H1 (cell line): ENCODE measurements at regions not wholly inside any gene's neighbourhood (a gene's known extent, or its start where the extent isn't known, plus 50 kb on each side); places are given as distances from the start of the nearest gene placed in this dataset.

Source experiments
- CTCF ChIA-PET: fragments of 300-600 bp; sonication (Branson Sonifier 250); formaldehyde crosslinking; loops from one replicate; lab custom pipeline; 2021; ENCODE audit not compliant: partially characterized antibody; lab: Charles Lee
- POLR2A ChIA-PET: fragments of 300-600 bp; sonication (Branson Sonifier 250); formaldehyde crosslinking; loops from one replicate; lab custom pipeline; 2021; ENCODE audit warnings: inconsistent platforms; ENCODE audit not compliant: partially characterized antibody; lab: Charles Lee
- DNase-seq, 2 experiments: peaks; one replicate each; pipeline versions ENCODE4 v3.0.0 to v3.0.0-alpha.2; 2010 to 2022; ENCODE audit warnings: low spot score in 2 of 2, low read depth in 1 of 2, mixed read lengths in 1 of 2
- FAIRE-seq: peaks from 2 replicates; lab custom pipeline; 2011; peaks lifted over from hg19 to GRCh38; lab: Jason Lieb, UNC
- H2AFZ ChIP-seq: 2 replicates; pipeline ENCODE4 v1.8.1; 2012; ENCODE audit warnings: low read length, inconsistent platforms
- H2AK5ac ChIP-seq: 2 replicates; pipeline ENCODE4 v1.6.1; 2013; ENCODE audit warnings: low read depth, low read length
- H2BK120ac ChIP-seq: replicated peaks from 2 replicates; pipeline ENCODE3; 2013; ENCODE audit warnings: low read depth, low read length, inconsistent platforms
- H2BK12ac ChIP-seq: 2 replicates; pipeline ENCODE4 v1.6.1; 2013; ENCODE audit warnings: low read depth, low read length
- H2BK15ac ChIP-seq: 2 replicates; pipeline ENCODE4 v1.6.1; 2013; ENCODE audit warnings: low read length
- H2BK20ac ChIP-seq: 2 replicates; pipeline ENCODE4 v1.6.1; 2013; ENCODE audit warnings: low read length
- H2BK5ac ChIP-seq: 2 replicates; pipeline ENCODE4 v1.6.1; 2013; ENCODE audit warnings: low read depth, low read length
- H3K14ac ChIP-seq: 2 replicates; pipeline ENCODE4 v1.6.1; 2013; ENCODE audit warnings: inconsistent platforms; ENCODE audit not compliant: insufficient read length
- H3K18ac ChIP-seq: 2 replicates; pipeline ENCODE4 v1.6.1; 2013; ENCODE audit warnings: low read length; ENCODE audit errors: extremely low read depth
- H3K23ac ChIP-seq: 2 replicates; pipeline ENCODE4 v1.6.1; 2013; ENCODE audit warnings: inconsistent platforms; ENCODE audit not compliant: insufficient read length
- H3K23me2 ChIP-seq: 2 replicates; pipeline ENCODE4 v1.6.1; 2013; ENCODE audit warnings: low read depth, low read length
- H3K27ac ChIP-seq: 2 replicates; pipeline ENCODE4 v1.6.1; 2011; ENCODE audit warnings: low read depth, low read length, inconsistent platforms
- H3K27me3 ChIP-seq, 4 experiments: replicated peaks in 1 of 4; 1 replicate in 1 of 4; 2 replicates in 3 of 4; pipeline versions ENCODE4 v1.6.1 to v1.8.1; 2011 to 2013; ENCODE audit warnings: low read length in 3 of 4, mild to moderate bottlenecking in 3 of 4, inconsistent platforms in 2 of 4, mixed read lengths in 2 of 4, moderate library complexity in 1 of 4; ENCODE audit not compliant: control insufficient read depth in 3 of 4, insufficient read depth in 3 of 4; ENCODE audit errors: extremely low read depth in 1 of 4
- H3K36me3 ChIP-seq, 4 experiments: 2 replicates each; pipeline versions ENCODE4 v1.6.1 to v1.8.1; 2011 to 2013; ENCODE audit warnings: mild to moderate bottlenecking in 4 of 4, low read length in 3 of 4, moderate library complexity in 2 of 4, control low read depth in 1 of 4, inconsistent platforms in 1 of 4; ENCODE audit not compliant: insufficient read depth in 4 of 4, control insufficient read depth in 2 of 4
- H3K4ac ChIP-seq: replicated peaks from 2 replicates; pipeline ENCODE3; 2013; ENCODE audit warnings: low read length, low read depth, mixed read lengths, inconsistent platforms; ENCODE audit not compliant: insufficient read length
- H3K4me1 ChIP-seq, 4 experiments: replicated peaks in 1 of 4; 1 replicate in 1 of 4; 2 replicates in 3 of 4; pipeline versions ENCODE4 v1.6.1 to v1.8.1; 2011 to 2013; ENCODE audit warnings: low read length in 3 of 4, inconsistent platforms in 2 of 4, mixed read lengths in 1 of 4; ENCODE audit not compliant: insufficient read depth in 4 of 4, control insufficient read depth in 3 of 4
- H3K4me2 ChIP-seq, 2 experiments: 2 replicates each; pipeline versions ENCODE4 v1.6.1 to v1.8.1; 2011 to 2013; ENCODE audit warnings: low read depth in 2 of 2, low read length in 2 of 2, control low read depth in 1 of 2, inconsistent platforms in 1 of 2, mild to moderate bottlenecking in 1 of 2; ENCODE audit not compliant: insufficient read depth in 1 of 2
- H3K4me3 ChIP-seq, 4 experiments: fragments of 200-600, 300-600 bp in 1 of 4; sonication (generic), shearing (Covaris generic), sonication (Bioruptor Twin) in 1 of 4; 2 replicates each; pipeline versions ENCODE4 v1.5.1 to v1.8.1; 2011 to 2016; ENCODE audit warnings: low read length in 4 of 4, low read depth in 3 of 4, control low read depth in 2 of 4, inconsistent platforms in 2 of 4, mild to moderate bottlenecking in 2 of 4, mixed read lengths in 1 of 4, moderate library complexity in 1 of 4; ENCODE audit not compliant: insufficient read depth in 2 of 4; ENCODE audit errors: extremely low read depth in 1 of 4
- H3K56ac ChIP-seq: replicated peaks from 2 replicates; pipeline ENCODE3; 2013; ENCODE audit warnings: low read depth, mild to moderate bottlenecking, mixed read lengths, low read length, inconsistent platforms; ENCODE audit not compliant: insufficient read length
- H3K79me1 ChIP-seq: 2 replicates; pipeline ENCODE4 v1.6.1; 2013; ENCODE audit warnings: low read depth, low read length, control low read depth
- H3K79me2 ChIP-seq, 2 experiments: 2 replicates each; pipeline versions ENCODE4 v1.6.1 to v1.8.1; 2012 to 2013; ENCODE audit warnings: low read length in 2 of 2, mild to moderate bottlenecking in 2 of 2, inconsistent platforms in 1 of 2; ENCODE audit not compliant: insufficient read depth in 2 of 2, control insufficient read depth in 1 of 2
- H3K9ac ChIP-seq, 4 experiments: replicated peaks in 1 of 4; 1 replicate in 1 of 4; 2 replicates in 3 of 4; pipeline versions ENCODE4 v1.6.1 to v1.8.1; 2011 to 2013; ENCODE audit warnings: low read depth in 3 of 4, low read length in 3 of 4, control low read depth in 2 of 4, mild to moderate bottlenecking in 2 of 4, moderate library complexity in 2 of 4, inconsistent platforms in 1 of 4; ENCODE audit errors: extremely low read depth in 1 of 4
- H3K9me3 ChIP-seq, 2 experiments: 2 replicates each; pipeline versions ENCODE4 v1.6.1 to v1.8.1; 2012 to 2013; ENCODE audit warnings: mild to moderate bottlenecking in 2 of 2, moderate library complexity in 2 of 2, control low read depth in 1 of 2, inconsistent platforms in 1 of 2, low read depth in 1 of 2, low read length in 1 of 2, mixed read lengths in 1 of 2; ENCODE audit not compliant: insufficient read depth in 2 of 2
- H4K20me1 ChIP-seq, 2 experiments: replicated peaks in 1 of 2; 2 replicates each; pipeline versions ENCODE3 to v1.8.1; 2011 to 2013; ENCODE audit warnings: inconsistent platforms in 2 of 2, low read length in 2 of 2, mild to moderate bottlenecking in 1 of 2; ENCODE audit not compliant: insufficient read depth in 2 of 2, control insufficient read depth in 1 of 2
- H4K5ac ChIP-seq: 2 replicates; pipeline ENCODE4 v1.6.1; 2013; ENCODE audit warnings: low read length, low read depth, mixed read lengths, inconsistent platforms; ENCODE audit not compliant: insufficient read length
- H4K8ac ChIP-seq: 2 replicates; pipeline ENCODE4 v1.8.0; 2013; ENCODE audit warnings: mild to moderate bottlenecking, moderate library complexity, low read length, inconsistent platforms; ENCODE audit not compliant: insufficient read depth; ENCODE audit errors: extremely low read depth
- H4K91ac ChIP-seq: replicated peaks from 2 replicates; pipeline ENCODE3; 2013; ENCODE audit warnings: low read length, mixed read lengths, inconsistent platforms; ENCODE audit not compliant: insufficient read length
- BACH1 ChIP-seq: IDR thresholded peaks from 2 replicates; pipeline ENCODE4 v1.6.1; 2012; ENCODE audit warnings: low read length, improper control_type of control experiment
- EGR1 ChIP-seq: IDR thresholded peaks from 2 replicates; pipeline ENCODE4 v1.6.1; 2011; ENCODE audit warnings: low read depth, low read length, borderline replicate concordance
- GABPA ChIP-seq: IDR thresholded peaks from 2 replicates; pipeline ENCODE4 v1.6.1; 2011; ENCODE audit warnings: mild to moderate bottlenecking, low read length, moderate library complexity, borderline replicate concordance; ENCODE audit not compliant: insufficient read depth
- HDAC6 ChIP-seq: IDR thresholded peaks from one replicate; pipeline ENCODE4 v1.7.1; 2012; ENCODE audit warnings: low read depth, mild to moderate bottlenecking, inconsistent platforms, low read length, moderate library complexity
- KDM5A ChIP-seq: fragments of 200-600 bp; IDR thresholded peaks from 2 replicates; pipeline ENCODE4 v1.7.1; 2012; ENCODE audit warnings: mild to moderate bottlenecking, low read length, inconsistent platforms, mixed read lengths
- NANOG ChIP-seq: IDR thresholded peaks from 2 replicates; pipeline ENCODE4 v1.6.1; 2011; ENCODE audit warnings: low read length, low read depth, mild to moderate bottlenecking, inconsistent platforms; ENCODE audit not compliant: insufficient read depth, poor library complexity, severe bottlenecking
- NRF1 ChIP-seq: IDR thresholded peaks from 2 replicates; pipeline ENCODE4 v1.6.1; 2011; ENCODE audit warnings: mild to moderate bottlenecking, low read depth, low read length, improper control_type of control experiment
- RBBP5 ChIP-seq: IDR thresholded peaks from 2 replicates; pipeline ENCODE4 v1.7.1; 2012; ENCODE audit warnings: low read depth, mild to moderate bottlenecking, inconsistent platforms, low read length, moderate library complexity, borderline replicate concordance
- SRF ChIP-seq: IDR thresholded peaks from 2 replicates; pipeline ENCODE4 v1.6.1; 2011; ENCODE audit warnings: mild to moderate bottlenecking, low read depth, low read length, moderate library complexity
- TAF7 ChIP-seq: optimal IDR thresholded peaks from 2 replicates; pipeline ENCODE3; 2011; ENCODE audit warnings: low read depth, mild to moderate bottlenecking, inconsistent platforms, low read length, moderate library complexity, borderline replicate concordance
- WGBS, 2 experiments: shearing (Covaris generic) in 1 of 2; methylation state at CpG; one replicate each; pipeline versions ENCODE4 v1.1.6 to v1.1.7; 2013 to 2015; ENCODE audit warnings: low lambda C conversion rate in 2 of 2, mixed read lengths in 2 of 2, inconsistent platforms in 1 of 2, low coverage in 1 of 2, missing lambda C conversion rate in 1 of 2; ENCODE audit not compliant: insufficient replicate concordance in 2 of 2, insufficient coverage in 1 of 2, insufficient read length in 1 of 2; ENCODE audit errors: extremely low coverage in 1 of 2, missing lambda C conversion rate in 1 of 2; 5-methylcytosine and 5-hydroxymethylcytosine counted together
- TF ChIP-seq, protein P1 (sequence below): IDR thresholded peaks from 2 replicates; pipeline ENCODE4 v1.6.1; 2012; ENCODE audit warnings: inconsistent platforms
- TF ChIP-seq, protein P2 (sequence below), 3 experiments: IDR thresholded peaks; 1 replicate in 2 of 3; 2 replicates in 1 of 3; pipeline versions ENCODE4 v1.5.1 to v1.6.1; 2011; ENCODE audit warnings: low read length in 3 of 3, mild to moderate bottlenecking in 3 of 3, inconsistent platforms in 2 of 3, low read depth in 1 of 3, moderate library complexity in 1 of 3; ENCODE audit not compliant: insufficient read depth in 1 of 3; ENCODE audit errors: control extremely low read depth in 1 of 3

DNA sequence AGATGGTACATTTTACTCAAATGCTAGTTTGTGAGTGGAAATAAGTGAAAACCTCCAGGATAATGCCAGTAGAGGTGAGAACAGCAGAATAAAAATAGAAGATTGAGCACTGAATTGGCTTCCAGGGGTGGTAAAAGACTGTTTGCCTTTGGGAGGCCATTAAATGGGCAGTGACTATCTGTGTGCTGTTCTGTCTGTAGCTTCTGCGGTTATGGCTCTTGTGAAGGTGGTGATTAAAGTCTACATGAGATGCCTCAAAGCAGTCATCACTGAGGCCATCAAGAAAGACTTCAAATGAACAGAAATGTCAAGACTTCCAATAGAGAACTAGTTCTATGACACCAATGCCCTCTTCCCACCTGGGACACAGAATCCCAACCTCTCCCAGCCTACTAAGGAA, 108.8 kb downstream of the EFHB start:
- 71% methylated on average over 1 of the region's 1 CpG; no CpG with 5 or more reads in 1 of the 2 experiments for WGBS, 2 experiments
- CTCF ChIA-PET, result no interaction called here
- TF ChIP-seq NANOG (no peak), BACH1 (no peak), EGR1 (no peak), KDM5A (no peak), RBBP5 (no peak), HDAC6 (no peak), SRF (no peak), GABPA (no peak), NRF1 (no peak), TAF7 (no peak)
- TF ChIP-seq, protein P1, sequence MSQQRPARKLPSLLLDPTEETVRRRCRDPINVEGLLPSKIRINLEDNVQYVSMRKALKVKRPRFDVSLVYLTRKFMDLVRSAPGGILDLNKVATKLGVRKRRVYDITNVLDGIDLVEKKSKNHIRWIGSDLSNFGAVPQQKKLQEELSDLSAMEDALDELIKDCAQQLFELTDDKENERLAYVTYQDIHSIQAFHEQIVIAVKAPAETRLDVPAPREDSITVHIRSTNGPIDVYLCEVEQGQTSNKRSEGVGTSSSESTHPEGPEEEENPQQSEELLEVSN, result no peak
- TF ChIP-seq, protein P2, sequence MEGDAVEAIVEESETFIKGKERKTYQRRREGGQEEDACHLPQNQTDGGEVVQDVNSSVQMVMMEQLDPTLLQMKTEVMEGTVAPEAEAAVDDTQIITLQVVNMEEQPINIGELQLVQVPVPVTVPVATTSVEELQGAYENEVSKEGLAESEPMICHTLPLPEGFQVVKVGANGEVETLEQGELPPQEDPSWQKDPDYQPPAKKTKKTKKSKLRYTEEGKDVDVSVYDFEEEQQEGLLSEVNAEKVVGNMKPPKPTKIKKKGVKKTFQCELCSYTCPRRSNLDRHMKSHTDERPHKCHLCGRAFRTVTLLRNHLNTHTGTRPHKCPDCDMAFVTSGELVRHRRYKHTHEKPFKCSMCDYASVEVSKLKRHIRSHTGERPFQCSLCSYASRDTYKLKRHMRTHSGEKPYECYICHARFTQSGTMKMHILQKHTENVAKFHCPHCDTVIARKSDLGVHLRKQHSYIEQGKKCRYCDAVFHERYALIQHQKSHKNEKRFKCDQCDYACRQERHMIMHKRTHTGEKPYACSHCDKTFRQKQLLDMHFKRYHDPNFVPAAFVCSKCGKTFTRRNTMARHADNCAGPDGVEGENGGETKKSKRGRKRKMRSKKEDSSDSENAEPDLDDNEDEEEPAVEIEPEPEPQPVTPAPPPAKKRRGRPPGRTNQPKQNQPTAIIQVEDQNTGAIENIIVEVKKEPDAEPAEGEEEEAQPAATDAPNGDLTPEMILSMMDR (IDR thresholded peaks at IDR 0.05; ENCODE audit: control extremely low read depth in 1 of 3, insufficient read depth in 1 of 3, low read depth in 1 of 3, low read length in 3 of 3), result no peak

More for the DNA sequence above, 108.8 kb downstream of the EFHB start:
- Histone ChIP-seq H3K27ac (no peak overlapping the region), H2BK12ac (no peak overlapping the region), H4K91ac (no peak overlapping the region), H2BK15ac (no peak overlapping the region), H3K56ac (no peak overlapping the region), H3K9ac (no peak overlapping the region), H2BK120ac (no peak overlapping the region), H3K4ac (no peak overlapping the region), H3K36me3 (no peaks in the 10 kb centered on the region), H4K20me1 (no peaks in the 10 kb centered on the region), H3K14ac (no peak overlapping the region), H2AFZ (no peak overlapping the region), H2AK5ac (no peak overlapping the region), H4K8ac (no peak overlapping the region), H3K18ac (no peak overlapping the region), H3K23ac (no peak overlapping the region), H3K79me2 (no peaks in the 10 kb centered on the region), H3K23me2 (no peaks in the 10 kb centered on the region), H2BK5ac (no peak overlapping the region), H3K79me1 (no peaks in the 10 kb centered on the region), H3K27me3 (no peaks in the 10 kb centered on the region), H2BK20ac (no peak overlapping the region), H3K4me1 (no peaks in the 10 kb centered on the region), H4K5ac (no peak overlapping the region), H3K9me3 (no peaks in the 10 kb centered on the region), H3K4me2 (no peak overlapping the region), H3K4me3 (no peak overlapping the region)
- FAIRE-seq (no peak), DNase-seq (no peak)
- POLR2A ChIA-PET, result no interaction called here
